Loucy (cell line): ENCODE measurements at regions not wholly inside any gene's neighbourhood (a gene's known extent, or its start where the extent isn't known, plus 50 kb on each side); places are given as distances from the start of the nearest gene placed in this dataset.
A peak's percentile ranks its signal among the peaks of the same experiment; 100 is the strongest.
"Not testable (repeated sequence)": the region's sequence is repeated elsewhere in the genome, so short reads cannot be mapped to it uniquely, and the experiment has no call there.

ENCODE experiments used
- H2AFZ ChIP-seq: fragments of 200-600 bp; sonication (generic); 2 replicates; pipeline ENCODE4 v1.6.0; 2016; ENCODE audit warnings: antibody characterized with exemption, mild to moderate bottlenecking, low read length, moderate library complexity
- H3F3A ChIP-seq: fragments of 200-600 bp; 2 replicates; pipeline ENCODE4 v1.6.0; 2016; ENCODE audit warnings: antibody characterized with exemption, low read depth, mild to moderate bottlenecking
- H3K27me3 ChIP-seq: fragments of 200-600 bp; sonication (generic); 2 replicates; pipeline ENCODE4 v1.6.1; 2014; ENCODE audit warnings: low read length, mild to moderate bottlenecking; ENCODE audit not compliant: insufficient read depth, poor library complexity, severe bottlenecking
- H3K36me3 ChIP-seq: fragments of 200-600 bp; sonication (generic); 2 replicates; pipeline ENCODE4 v1.6.1; 2016; ENCODE audit warnings: low read length; ENCODE audit not compliant: insufficient read depth
- H3K4me1 ChIP-seq: fragments of 200-600 bp; sonication (generic); 2 replicates; pipeline ENCODE4 v1.5.1; 2014; ENCODE audit warnings: low read length, mild to moderate bottlenecking; ENCODE audit not compliant: insufficient read depth, poor library complexity, severe bottlenecking
- H3K4me2 ChIP-seq: fragments of 200-600 bp; sonication (generic); 2 replicates; pipeline ENCODE4 v1.6.0; 2014; ENCODE audit warnings: antibody characterized with exemption, low read length, low read depth, mild to moderate bottlenecking; ENCODE audit not compliant: poor library complexity, severe bottlenecking
- H3K4me3 ChIP-seq: fragments of 200-600 bp; sonication (generic); 2 replicates; pipeline ENCODE4 v1.5.1; 2014; ENCODE audit warnings: low read length, mild to moderate bottlenecking, mixed read lengths; ENCODE audit not compliant: poor library complexity, severe bottlenecking
- H3K79me2 ChIP-seq: fragments of 200-600 bp; sonication (generic); 2 replicates; pipeline ENCODE4 v1.6.1; 2014; ENCODE audit warnings: low read length; ENCODE audit not compliant: insufficient read depth
- H3K9ac ChIP-seq: fragments of 200-600 bp; sonication (generic); 2 replicates; pipeline ENCODE4 v1.6.0; 2014; ENCODE audit warnings: mild to moderate bottlenecking, low read depth, low read length, moderate library complexity; ENCODE audit not compliant: poor library complexity, severe bottlenecking
- H3K9me2 ChIP-seq: fragments of 200-600 bp; sonication (generic); replicated peaks from 2 replicates; pipeline ENCODE4 v1.6.1; 2016; ENCODE audit warnings: low read depth, low read length, mixed read lengths
- H3K9me3 ChIP-seq: fragments of 200-600 bp; sonication (generic); 2 replicates; pipeline ENCODE4 v1.6.1; 2014; ENCODE audit warnings: mild to moderate bottlenecking, antibody characterized with exemption, low read length, low read depth; ENCODE audit not compliant: insufficient read depth
- H4K20me1 ChIP-seq: fragments of 200-600 bp; sonication (generic); 2 replicates; pipeline ENCODE4 v1.6.0; 2014; ENCODE audit warnings: antibody characterized with exemption, low read length, mild to moderate bottlenecking; ENCODE audit not compliant: insufficient read depth, poor library complexity, severe bottlenecking
- EZH2phosphoT487 ChIP-seq: fragments of 200-600 bp; IDR thresholded peaks from 2 replicates; pipeline ENCODE4 v1.6.1; 2018; ENCODE audit warnings: antibody characterized with exemption, mild to moderate bottlenecking, moderate library complexity, borderline replicate concordance
- TF ChIP-seq, protein P1 (sequence below): fragments of 200-600 bp; sonication (generic); conservative IDR thresholded peaks from 2 replicates; pipeline ENCODE4 v1.5.1; 2014; ENCODE audit warnings: mild to moderate bottlenecking, antibody characterized with exemption, low read length

GRCh38 chr12:74671421-74671820 lies 133.8 kb downstream of the ATXN7L3B start:
- Histone ChIP-seq H3K9me2 (no peaks in the 10 kb centered on the region), H3K4me2 (no peak overlapping the region), H3K36me3 (no peaks in the 10 kb centered on the region), H3F3A (no peaks in the 10 kb centered on the region), H3K79me2 (no peaks in the 10 kb centered on the region), H4K20me1 (no peaks in the 10 kb centered on the region), H3K4me3 (no peak overlapping the region), H3K27me3 (no peaks in the 10 kb centered on the region), H3K4me1 (no peaks in the 10 kb centered on the region), H2AFZ (no peak overlapping the region), H3K9me3 (no peaks in the 10 kb centered on the region), H3K9ac (no peak overlapping the region)
- TF ChIP-seq, protein P1, sequence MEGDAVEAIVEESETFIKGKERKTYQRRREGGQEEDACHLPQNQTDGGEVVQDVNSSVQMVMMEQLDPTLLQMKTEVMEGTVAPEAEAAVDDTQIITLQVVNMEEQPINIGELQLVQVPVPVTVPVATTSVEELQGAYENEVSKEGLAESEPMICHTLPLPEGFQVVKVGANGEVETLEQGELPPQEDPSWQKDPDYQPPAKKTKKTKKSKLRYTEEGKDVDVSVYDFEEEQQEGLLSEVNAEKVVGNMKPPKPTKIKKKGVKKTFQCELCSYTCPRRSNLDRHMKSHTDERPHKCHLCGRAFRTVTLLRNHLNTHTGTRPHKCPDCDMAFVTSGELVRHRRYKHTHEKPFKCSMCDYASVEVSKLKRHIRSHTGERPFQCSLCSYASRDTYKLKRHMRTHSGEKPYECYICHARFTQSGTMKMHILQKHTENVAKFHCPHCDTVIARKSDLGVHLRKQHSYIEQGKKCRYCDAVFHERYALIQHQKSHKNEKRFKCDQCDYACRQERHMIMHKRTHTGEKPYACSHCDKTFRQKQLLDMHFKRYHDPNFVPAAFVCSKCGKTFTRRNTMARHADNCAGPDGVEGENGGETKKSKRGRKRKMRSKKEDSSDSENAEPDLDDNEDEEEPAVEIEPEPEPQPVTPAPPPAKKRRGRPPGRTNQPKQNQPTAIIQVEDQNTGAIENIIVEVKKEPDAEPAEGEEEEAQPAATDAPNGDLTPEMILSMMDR: no peak
- TF ChIP-seq EZH2phosphoT487: no peak

DNA sequence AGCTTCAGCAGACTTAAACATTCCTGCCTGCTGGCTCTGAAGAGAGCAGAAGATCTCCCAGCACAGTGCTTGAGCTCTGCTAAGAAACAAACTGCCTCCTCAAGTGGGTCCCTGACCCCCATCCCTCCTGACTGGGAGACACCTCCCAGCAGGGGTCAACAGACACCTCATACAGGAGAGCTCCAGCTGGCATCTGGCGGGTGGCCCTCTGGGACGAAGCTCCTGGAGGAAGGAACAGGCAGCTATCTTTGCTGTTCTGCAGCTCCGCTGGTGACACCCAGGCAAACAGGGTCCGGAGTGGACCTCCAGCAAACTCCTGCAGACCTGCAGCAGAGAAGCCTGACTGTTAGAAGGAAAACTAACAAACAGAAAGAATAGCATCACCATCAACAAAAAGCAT lies 139.3 kb downstream of the ATXN7L3B start:
- H3K9me2 ChIP-seq, H3K4me2 ChIP-seq, H2AFZ ChIP-seq, H3F3A ChIP-seq, H3K36me3 ChIP-seq, H4K20me1 ChIP-seq, H3K4me3 ChIP-seq, H3K9ac ChIP-seq, H3K9me3 ChIP-seq, H3K27me3 ChIP-seq, H3K79me2 ChIP-seq, H3K4me1 ChIP-seq: not testable (repeated sequence)

- H3K4me1 ChIP-seq: no peaks in the 10 kb centered on the region
- H3K4me2 ChIP-seq: no peak overlapping the region
- H3K9me2 ChIP-seq: no peaks in the 10 kb centered on the region
- no peaks in the 10 kb centered on the region for H3F3A ChIP-seq
- TF ChIP-seq, protein P1: no peak
- no peak for TF ChIP-seq EZH2phosphoT487
- no peak overlapping the region for H3K9ac ChIP-seq
- no peaks in the 10 kb centered on the region for H3K27me3 ChIP-seq
- H4K20me1 ChIP-seq: no peaks in the 10 kb centered on the region
- H3K36me3 ChIP-seq: no peaks in the 10 kb centered on the region
- no peaks in the 10 kb centered on the region for H3K79me2 ChIP-seq
- no peak overlapping the region for H3K4me3 ChIP-seq
- no peaks in the 10 kb centered on the region for H3K9me3 ChIP-seq
- no peak overlapping the region for H2AFZ ChIP-seq
Measured at GRCh38 chr12:74685385-74685784, 147.8 kb downstream of the ATXN7L3B start.

GRCh38 chr12:74689071-74689655 lies 151.5 kb downstream of the ATXN7L3B start:
- no peak overlapping the region for H3K4me2 ChIP-seq

More at GRCh38 chr12:74689071-74689655, 151.5 kb downstream of the ATXN7L3B start:
- Histone ChIP-seq H3K79me2 (no peaks in the 10 kb centered on the region), H3K9me2 (no peaks in the 10 kb centered on the region), H3K27me3 (no peaks in the 10 kb centered on the region), H3K9me3 (no peaks in the 10 kb centered on the region), H3K4me1 (no peaks in the 10 kb centered on the region), H4K20me1 (no peaks in the 10 kb centered on the region), H3K4me3 (no peak overlapping the region), H3K36me3 (no peaks in the 10 kb centered on the region), H3K9ac (no peak overlapping the region), H3F3A (no peaks in the 10 kb centered on the region), H2AFZ (no peak overlapping the region)
- TF ChIP-seq, protein P1: peak; percentile 83
- no peak for TF ChIP-seq EZH2phosphoT487
